ENCODE measurements at regions not wholly inside any gene's neighbourhood (a gene's known extent, or its start where the extent isn't known, plus 50 kb on each side); places are given as distances from the start of the nearest gene placed in this dataset.
"Not testable (repeated sequence)": the region's sequence is repeated elsewhere in the genome, so short reads cannot be mapped to it uniquely, and the experiment has no call there.

DNA sequence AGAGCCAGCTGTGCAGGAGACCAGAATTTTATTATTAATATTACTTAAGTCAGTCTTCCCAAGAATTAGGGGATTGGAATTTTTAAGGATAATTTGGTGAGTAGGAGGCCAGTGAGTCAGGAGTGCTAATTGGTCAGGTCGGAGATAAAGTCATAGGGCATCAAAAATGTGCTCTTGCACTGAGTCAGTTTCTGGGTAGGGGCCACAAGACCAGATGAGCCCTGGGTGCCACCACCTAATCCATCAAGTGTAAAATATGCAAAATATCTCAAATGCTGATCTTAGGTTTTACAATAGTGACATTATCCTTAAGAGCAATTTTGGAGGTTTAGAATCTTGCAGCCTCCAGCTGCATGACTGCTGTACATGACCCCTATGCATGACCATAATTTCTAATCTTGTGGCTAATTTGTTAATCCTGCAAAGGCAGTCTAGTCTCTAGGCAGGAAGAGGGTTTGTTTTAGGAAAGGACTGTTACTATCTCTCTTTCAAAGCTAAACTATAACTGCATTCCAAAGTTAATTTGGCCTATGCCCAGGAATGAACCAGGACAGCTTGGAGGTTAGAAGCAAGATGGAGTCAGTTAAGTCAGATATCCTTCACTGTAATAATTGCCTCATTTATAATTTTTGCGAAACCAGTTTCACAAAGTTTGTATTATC, 215.9 kb downstream of the RNF152 start:
- no peak for DNase-seq

DNA sequence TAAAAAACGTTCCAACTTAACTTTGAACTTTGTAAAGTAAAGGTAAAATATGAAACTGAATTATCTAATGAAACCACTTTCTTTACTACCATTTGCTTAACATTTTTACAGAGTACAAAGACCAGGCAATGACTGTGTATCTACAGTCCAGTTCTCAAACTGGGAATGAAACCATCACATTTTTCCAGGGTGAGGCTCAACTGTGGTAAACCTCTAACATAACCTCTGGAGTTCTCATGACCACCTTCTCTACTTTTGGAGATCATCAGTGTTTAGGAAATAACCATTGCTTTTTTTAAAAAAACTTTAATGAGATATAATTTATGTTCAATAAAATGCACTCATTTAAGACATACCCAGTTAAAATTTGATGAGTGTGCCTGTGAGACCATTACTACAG, 223.5 kb downstream of the RNF152 start:
- no peak for DNase-seq

DNA sequence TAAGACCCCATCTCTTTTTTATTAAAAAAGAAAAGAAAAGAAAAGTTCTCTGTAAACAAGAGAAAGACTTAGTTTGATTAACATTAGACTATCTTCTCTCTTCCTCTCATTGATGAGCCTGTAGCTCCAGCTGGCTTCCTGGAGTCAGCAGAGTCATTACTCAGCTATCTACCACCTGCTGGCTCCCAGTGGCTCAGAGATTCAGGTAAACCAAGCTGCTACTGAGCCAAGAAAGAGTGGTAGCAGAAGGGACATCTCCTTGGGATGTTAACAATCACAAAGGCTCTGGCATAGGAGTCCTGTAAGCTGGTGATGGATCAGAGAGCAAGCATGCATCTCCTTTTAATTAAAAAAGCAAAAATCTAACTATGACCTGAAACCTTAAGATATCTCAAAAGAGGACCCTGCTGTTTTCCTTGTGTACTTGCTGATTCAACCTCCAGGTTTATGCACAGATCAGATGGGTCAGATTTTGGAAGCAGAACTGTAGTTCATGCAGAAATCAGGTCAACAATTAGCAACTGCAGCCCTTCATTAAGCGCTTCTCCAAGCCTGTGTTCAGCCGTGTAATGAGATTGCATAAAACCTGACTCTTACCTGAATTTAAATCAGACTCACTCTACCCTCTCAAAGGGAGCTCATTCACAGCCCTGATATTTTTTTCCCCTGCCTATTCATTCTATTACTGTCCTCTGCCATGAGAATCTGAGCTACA, 225.8 kb downstream of the RNF152 start:
- no peak for DNase-seq

DNA sequence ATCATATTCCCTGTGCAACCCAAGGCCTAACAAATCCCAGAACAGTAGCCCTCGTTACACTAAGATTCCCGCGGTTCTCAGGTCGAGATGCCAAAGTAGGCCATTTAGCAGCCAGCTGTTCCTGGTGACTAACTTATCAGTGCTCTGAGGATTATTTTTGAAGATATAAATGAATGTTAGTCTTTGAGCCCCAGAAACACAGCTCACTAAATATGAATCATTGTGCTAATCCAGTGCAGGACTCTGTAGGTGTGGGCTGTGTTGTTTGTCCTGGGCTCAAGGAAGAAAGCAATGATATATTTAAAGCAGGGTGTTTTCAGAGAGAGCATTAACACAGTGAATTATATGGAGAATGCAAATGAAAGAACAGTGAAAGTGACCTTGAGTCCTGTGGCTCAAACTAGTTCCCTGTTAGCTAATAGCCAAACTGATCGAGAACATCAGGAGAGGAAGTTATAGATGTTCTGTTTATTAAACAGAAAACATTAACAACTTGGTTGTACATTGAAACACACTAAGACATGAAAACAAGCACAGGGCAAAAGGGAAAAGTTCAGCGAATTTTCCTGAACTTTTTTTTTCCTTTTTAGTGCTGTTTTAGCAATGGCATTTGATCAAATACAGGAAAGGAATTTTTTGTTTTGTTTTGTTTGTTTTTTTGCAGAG, 228.3 kb downstream of the RNF152 start:
- DNase-seq = no peak

DNA sequence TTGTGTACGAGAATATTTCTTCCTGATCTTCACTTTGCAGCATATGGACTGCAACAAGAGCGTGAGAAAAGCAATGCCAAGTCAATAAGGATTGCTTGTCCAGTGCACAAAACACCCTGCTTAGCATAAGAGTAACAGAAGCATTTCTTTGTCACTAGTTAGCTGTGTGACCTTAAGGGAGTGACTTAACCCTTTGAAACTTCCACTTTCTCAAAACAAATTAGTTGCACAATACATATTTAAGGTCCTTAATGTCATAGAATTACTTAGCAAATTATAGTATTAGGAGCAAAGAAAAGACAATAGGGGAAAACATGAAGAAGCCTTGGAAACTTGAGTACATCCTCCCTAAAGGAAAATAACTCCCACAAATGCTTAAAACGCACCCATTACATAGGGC, 230.1 kb downstream of the RNF152 start:
- DNase-seq = no peak

DNA sequence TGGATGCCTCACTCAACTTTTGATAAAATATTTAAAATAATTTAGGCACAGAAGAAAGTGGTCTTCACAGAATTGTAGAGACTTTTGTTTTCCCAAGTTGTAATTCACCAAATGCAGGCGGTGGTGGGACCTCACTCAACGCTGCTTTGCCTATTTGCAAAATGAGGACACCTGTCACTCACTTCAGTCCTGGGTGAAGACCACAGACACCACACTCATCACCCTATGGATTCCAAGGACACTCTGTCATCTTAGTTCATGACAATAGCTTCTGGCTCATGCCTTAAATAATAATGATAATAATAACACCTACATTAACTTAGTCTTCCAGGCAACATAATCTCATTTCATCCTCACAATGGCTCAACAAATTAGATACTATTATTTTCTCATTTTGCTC, 234.4 kb downstream of the RNF152 start:
- DNase-seq = no peak

DNA sequence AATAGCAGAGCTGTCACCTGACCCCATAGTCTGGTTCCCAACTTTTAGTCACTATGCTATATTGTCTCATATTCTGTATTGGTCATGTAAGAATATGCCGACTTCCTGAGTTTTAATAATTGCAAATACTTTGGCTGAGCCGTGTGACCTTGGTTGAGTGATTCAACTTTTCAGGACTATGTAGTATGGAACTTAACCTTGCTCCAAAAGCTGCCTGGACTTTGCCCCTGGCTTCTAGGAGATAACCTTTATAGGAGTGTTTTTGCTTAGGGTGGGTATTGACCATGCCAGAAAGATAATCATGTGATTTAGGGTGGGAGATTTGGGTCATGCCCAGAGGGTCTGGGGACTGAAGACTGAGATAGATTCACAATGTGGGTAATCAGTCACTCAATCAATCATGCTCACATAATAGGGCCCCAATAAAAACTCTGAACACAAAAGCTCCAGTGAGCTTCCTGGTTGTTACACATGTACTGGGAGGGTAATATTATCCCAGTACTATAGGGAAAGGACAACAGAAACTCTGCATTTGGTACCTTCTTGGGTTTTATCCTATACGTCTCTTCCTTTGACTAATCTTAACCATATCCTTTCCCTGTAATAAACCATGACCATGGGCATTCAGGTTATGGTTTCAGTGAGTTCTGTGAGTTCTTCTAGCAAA, 235.6 kb downstream of the RNF152 start:
- DNase-seq = no peak

DNA sequence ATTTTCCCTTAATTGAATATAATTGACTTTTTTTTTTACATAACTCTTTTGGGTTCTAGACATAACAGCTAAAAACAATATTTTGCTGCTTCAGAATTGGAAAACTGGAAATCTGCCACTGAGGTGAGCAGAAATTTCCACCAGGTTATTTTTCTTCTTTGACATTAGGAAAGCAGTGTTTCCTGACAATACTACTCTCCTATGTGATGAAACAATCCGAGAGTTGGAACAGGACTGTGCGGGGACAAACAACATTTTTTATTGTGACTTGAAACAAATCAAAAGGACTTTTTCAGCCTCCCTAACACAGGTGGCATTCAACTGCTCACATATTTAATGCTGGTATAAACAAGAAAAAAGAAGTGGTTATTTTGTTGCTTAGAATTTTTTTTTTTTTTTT, 237.2 kb downstream of the RNF152 start:
- DNase-seq = no peak

DNA sequence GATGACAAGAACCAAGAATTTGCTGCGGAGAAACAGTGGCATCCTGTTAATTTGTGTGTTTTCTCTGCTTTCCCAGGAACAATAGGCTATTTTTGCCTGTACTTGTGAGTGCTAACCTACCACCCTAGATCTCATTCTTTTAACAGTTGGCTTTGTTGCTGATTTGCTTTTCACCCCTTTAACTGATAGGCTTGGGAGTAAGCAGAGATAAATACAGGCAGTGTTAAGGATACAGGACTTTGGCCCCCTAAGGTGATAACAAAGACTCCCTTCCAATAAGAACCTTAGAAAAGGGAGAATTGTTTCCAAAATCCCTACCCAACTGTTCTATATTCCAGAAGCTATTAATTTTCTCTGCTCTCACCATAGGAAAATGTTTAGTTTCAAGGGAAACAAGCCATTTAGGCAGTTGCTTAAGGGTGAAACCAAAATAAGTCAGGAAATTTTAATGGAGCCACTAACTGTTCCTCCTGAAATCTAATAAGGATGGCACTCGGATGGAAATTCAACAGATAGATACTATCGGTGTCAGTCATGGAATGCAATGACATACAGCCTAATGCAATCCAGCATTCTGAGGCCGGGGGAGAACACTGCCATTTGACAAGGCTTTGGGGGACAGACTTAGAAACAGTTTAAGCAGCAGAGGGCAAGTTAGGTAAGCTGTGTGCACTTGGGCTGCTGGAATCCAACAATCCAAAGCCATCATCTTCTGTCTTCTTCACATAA, 238.8 kb downstream of the RNF152 start:
- DNase-seq = no peak

DNA sequence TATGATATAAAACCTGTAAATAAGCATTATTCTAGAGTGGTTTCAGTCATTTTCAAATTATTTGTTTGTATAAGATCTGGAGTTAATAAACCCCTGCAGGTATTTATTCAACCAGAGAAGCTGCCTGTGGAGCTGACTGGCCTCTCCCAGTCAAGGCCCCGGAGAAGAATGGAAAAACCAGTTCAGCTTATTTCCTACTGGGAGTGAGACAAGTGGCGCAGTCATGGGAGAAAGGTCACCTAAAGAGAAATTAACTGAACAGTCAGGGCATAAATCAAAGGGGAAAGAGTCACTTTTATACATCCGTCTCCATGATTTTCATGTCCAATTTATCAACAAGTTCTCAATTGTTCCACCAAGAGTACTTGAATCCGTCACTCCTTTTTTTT, 240.9 kb downstream of the RNF152 start:
- peak; percentile 5 for DNase-seq

DNA sequence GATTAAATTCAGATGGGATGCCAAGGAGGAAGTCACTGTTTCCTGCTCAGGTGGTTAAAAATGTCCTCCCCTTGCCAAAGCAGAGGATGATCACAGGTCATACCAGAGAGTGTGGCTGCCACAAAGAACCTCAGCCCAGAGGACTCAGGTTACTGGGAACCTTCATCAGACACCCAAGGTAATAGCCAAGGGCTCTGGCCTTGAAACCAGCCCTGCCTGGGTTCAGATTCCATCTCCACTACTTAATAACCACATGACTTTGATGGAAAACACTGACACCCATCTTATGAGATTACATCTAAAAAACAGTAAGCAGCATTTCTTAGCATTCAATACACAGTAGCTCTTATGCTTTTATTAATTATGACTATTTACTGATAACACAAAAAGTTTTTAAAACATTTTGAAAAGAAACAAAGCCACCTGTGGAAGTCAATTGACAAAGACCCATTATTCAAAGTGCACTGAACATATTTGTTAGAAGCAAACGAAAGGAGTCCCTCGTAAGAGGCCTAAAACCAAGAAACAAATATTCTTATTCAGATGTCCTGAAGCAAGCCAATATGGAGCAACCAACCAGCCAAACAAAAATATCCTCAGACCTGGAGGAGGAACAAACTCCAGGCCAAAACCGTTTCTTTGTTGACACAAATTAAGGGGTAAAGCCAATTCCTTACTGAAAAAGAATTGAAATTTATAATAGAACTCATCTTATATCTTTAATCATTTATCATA, 241.5 kb downstream of the RNF152 start:
- no peak for DNase-seq

DNA sequence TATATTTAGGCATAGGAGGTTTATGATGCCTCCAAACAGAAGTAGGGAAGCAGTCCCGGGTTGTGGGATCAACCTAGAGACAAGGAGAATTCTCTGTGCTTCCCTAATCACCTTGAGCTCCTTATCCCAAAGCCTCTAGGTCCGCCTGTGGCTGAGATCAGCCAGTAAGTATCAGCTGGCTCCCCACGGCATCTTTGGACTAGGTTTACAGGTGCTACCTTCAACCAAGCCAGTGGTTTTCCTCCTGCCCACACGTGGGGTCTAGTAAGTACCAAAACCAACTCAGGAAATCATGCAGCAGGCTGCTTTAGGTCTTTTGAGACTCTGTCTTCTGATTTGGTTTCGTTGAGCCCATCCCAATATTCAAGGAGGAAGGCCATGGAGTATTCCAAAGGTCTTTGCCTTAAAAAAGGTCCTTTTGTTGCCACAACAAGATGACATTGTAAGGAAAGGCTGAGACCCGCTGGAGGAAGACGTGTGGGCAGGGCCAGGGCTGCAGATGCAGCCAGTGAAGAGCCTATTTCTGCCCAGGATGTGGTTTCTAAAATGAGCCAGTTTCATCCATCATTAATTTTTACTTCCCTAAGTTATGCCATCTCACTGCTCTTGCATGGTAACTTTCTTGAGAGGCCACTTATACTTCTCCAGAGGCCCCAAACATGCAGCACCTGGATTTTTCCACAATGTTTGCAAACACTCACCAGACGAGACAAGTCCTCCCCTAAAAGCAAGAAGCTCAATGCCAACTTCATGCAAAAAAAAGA, 248.7 kb downstream of the RNF152 start:
- peak; percentile 55 for DNase-seq

DNA sequence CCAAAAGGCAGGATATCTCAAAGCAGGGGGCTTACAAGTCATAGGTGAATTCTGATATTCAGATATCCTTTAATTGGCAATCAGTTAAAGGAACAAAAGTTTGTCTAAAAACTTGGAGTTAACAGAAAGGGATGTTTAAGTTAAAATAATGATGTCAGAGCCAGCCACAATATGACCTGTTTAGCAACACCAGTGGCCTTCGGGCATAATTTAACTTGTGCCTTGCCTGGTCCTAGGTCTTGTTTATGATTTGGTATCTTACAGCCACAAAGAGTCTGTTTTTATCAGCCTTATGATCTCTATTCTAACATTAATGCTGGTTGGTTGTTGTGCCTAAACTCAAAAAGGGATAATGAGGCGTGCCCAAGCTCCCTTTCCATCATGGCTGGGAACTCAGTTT, 252.9 kb downstream of the RNF152 start:
- no peak for DNase-seq

DNA sequence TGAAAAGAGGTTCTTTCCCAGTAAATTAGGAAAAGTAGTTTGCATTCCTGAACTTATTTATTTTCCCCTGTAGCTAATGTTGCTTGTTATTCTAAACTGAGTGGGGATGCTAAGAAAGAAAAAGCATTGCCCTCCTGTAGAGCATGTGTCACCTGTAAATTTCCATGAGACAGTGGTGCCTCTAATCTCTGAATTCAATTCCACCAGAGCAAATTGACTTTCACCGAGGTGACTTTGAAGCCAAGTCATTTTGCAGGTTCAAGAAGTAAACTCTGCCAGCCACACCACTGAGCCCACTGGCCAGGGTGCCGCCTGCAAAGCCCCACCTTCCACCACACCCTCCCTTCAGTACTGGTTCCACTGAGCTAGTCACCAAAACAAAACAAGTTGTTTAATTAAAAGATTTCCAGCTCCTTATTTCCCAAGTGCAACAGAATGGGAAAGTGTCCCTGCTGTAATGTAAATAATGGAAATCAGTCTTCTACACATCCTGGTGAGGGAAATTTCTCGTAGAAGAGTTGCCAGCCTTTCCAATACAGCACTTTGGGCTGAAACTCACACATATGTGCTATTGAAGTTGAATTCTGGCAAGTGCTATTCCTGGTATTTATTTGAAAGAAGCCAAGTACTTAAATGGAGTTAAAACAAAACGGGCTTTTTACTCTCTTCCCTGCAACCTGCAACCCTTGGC, 254.8 kb downstream of the RNF152 start:
- no peak for DNase-seq

DNA sequence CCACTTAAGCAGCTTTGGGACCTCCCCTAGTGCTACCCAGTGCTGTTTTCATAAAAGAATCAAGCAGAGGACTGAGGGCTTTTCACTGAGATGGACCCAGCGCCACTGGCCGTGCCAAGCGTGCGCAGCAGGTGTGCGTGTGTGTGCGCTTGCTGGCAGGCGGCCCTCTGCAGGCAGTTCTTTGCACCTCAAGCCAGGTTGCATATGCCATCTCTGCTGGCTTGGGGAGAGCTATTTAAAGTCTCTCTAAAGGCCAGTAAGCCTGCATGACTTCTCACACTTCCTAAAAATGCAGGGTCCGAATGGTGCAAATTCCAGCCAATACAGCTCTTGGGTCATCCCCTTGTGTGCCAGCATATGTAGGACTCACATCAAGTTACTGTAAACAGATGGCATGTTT, 255.5 kb downstream of the RNF152 start:
- DNase-seq = no peak

DNA sequence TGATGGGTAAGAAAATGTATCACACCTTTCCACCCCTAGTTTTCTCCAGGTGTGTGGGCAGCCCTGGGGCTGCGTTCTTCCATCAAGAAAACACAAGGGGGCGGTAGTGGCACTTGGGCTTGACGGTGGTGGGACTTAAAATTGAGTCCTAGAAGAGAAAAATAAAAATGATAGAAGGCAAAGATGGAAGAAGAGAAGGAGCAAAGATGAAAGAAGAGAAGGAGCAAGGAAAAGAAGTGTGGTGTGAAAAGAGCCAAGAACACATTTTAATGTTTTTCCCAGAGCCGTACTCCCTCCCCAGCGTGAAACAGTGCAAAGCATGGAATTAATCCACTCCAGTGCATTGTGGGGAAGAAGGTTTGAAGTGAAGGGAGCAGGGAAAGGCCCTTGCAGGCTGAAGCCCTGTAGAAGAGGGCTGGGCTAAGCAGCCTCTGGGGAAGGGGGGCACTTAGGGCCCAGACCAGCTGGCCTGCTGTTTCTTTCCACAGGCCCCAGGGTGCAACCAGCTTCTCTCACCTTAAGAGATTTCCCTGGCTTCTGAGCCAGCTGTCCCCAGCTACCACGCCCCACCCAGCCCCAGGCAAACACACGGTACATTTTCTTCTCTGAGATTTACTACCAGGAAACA, 256.8 kb downstream of the RNF152 start:
- DNase-seq = peak; percentile 86

DNA sequence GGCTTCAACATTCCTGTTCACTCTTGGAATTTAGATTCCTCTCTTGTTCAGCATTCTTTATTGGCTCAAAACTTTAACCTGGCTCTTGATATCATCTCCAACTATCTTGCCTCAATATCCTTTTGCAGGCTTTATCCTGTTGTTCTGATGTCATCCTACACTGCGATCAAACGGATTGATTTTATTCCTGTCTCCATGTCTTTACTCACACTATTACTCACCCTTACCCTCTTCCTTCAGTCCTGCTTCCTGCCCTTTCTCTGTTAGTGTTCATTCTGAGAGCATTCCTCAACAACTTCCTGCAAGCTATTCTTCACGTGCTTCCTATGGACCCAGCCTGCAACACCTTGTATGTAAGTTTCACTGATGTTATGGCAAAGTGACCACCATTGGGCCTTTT, 264.7 kb downstream of the RNF152 start:
- DNase-seq = no peak

DNA sequence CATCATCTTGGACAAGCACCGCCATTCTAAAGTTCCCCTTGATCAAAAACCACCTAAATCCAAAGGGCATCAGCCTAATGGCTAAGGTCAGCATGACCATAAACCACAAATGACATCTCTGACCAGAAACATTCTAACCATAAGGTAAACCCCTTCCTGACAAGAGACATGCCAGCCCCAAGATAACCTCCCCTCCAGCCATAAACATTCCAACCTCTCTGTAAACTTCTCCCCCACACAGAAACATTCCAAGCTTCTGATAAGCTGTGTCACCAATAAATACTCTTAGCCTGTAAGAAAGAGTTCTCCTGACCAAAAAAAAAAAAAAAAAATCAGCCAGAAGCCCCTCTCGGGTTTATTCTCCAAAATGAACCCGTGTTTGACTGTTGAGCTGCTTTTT, 268.2 kb downstream of the RNF152 start:
- DNase-seq = not testable (repeated sequence)

DNA sequence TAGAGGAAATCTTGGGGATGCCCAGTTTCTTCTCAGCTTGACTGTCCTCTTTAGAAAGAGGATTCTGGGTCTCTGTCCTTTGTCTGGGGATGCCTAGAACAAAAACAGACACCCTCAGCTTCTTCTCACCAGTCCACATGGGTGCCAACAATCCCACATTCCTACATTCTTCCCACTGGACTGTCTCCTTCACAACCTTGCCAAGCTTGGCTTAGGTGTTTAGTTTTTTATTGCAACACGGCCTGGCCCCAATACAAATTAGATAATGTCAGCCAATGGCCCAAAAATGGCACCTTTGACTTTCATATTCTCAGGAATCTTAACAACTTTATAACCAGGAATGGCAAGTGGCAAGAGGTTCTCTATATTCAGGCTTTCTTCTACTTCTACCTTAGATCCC, 273.0 kb downstream of the RNF152 start:
- DNase-seq = no peak

DNA sequence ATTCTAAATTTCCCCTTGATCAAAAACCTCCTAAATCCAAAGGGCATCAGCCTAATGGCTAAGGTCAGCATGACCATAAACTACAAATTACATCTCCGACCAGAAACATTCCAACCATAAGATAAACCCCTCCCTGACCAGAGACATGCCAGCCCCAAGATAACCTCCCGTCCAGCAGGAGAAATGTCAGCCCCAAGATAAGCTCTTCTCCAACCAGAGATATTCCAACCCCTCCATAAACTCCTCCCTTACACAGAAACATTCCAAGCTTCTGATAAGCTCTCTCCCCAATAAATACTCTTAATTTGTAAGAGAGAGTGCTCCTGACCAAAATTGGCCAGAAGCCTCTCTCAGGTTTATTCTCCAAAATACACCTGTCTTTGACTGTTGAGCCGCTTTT, 274.0 kb downstream of the RNF152 start:
- no peak for DNase-seq

Measured in NCI-H748 treated with DMSO at 0.1 percent for 48 hours (cell line).